ENCODE measurements at regions not wholly inside any gene's neighbourhood (a gene's known extent, or its start where the extent isn't known, plus 50 kb on each side); places are given as distances from the start of the nearest gene placed in this dataset.

GRCh38 chr7:68420342-68421192 is 1177.7 kb upstream of the AUTS2 start:
- no peak overlapping the region for H3K4me3 ChIP-seq (ENCODE audit: low read depth, low read length)
- no peak for TF ChIP-seq CTCF (IDR thresholded peaks at IDR 0.05; ENCODE audit: low read depth, low read length)

- H3K4me3 ChIP-seq (ENCODE audit: low read depth, low read length) = no peak overlapping the region
- no peak for TF ChIP-seq CTCF (IDR thresholded peaks at IDR 0.05; ENCODE audit: low read depth, low read length)
These were observed 1176.6 kb upstream of the AUTS2 start for GRCh38 chr7:68421712-68422111.

GRCh38 chr7:68422281-68422680 is 1176.0 kb upstream of the AUTS2 start:
- TF ChIP-seq CTCF (IDR thresholded peaks at IDR 0.05; ENCODE audit: low read depth, low read length) = no peak

GRCh38 chr7:68423356-68423755 is 1174.9 kb upstream of the AUTS2 start:
- no peak for TF ChIP-seq CTCF (IDR thresholded peaks at IDR 0.05; ENCODE audit: low read depth, low read length)
- no peak overlapping the region for H3K4me3 ChIP-seq (ENCODE audit: low read depth, low read length)

More at GRCh38 chr7:68422281-68422680, 1176.0 kb upstream of the AUTS2 start:
- H3K4me3 ChIP-seq (ENCODE audit: low read depth, low read length) = no peak overlapping the region

- no peak overlapping the region for H3K4me3 ChIP-seq (ENCODE audit: low read depth, low read length)
- no peak for TF ChIP-seq CTCF (IDR thresholded peaks at IDR 0.05; ENCODE audit: low read depth, low read length)
These were observed 1173.5 kb upstream of the AUTS2 start for GRCh38 chr7:68424658-68425297.

GRCh38 chr7:68425377-68425776 is 1172.9 kb upstream of the AUTS2 start:
- H3K4me3 ChIP-seq (ENCODE audit: low read depth, low read length) = no peak overlapping the region
- TF ChIP-seq CTCF (IDR thresholded peaks at IDR 0.05; ENCODE audit: low read depth, low read length) = no peak
